ENCODE measurements at regions not wholly inside any gene's neighbourhood (a gene's known extent, or its start where the extent isn't known, plus 50 kb on each side); places are given as distances from the start of the nearest gene placed in this dataset.

DNA sequence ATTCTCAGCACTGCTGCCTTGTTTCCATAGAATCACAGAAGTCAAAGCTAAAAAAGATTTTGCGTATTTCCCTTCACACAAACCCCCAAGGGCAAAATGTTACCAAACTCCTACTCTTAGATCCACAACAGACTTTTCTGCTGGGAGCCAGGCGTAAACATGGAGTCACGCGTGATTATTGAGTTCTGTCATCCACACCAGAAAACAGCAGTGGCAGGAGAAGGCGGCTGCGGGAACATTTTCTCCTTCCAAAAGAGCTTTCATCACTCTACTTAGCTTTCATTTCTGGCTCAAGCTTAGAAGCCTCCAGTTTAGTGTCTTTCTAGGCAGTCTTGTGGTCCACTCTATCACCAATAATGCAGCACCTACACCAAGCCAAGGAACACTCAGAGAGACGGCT, 712.9 kb upstream of the NRP1 start:
- Histone ChIP-seq H3K4me1 (ENCODE audit: control insufficient read depth, extremely low read depth, insufficient read depth, low read length) (no peaks in the 10 kb centered on the region), H3K9me1 (ENCODE audit: control insufficient read depth, extremely low read depth, insufficient read depth, low read length) (no peaks in the 10 kb centered on the region), H3K4me2 (ENCODE audit: control insufficient read depth, extremely low read depth, insufficient read depth, low read depth, low read length) (no peak overlapping the region), H4K20me1 (ENCODE audit: control insufficient read depth, extremely low read depth, insufficient read depth, low read length) (no peaks in the 10 kb centered on the region), H3K9ac (ENCODE audit: control insufficient read depth, extremely low read depth, insufficient read depth, low read length) (no peak overlapping the region), H3K9me3 (ENCODE audit: control insufficient read depth, low read depth, low read length) (no peaks in the 10 kb centered on the region), H3K27ac (ENCODE audit: control insufficient read depth, insufficient read depth, low read length) (no peak overlapping the region), H3K79me2 (ENCODE audit: control insufficient read depth, insufficient read depth, low read length) (no peaks in the 10 kb centered on the region), H3K36me3 (ENCODE audit: control insufficient read depth in 2 of 2, extremely low read depth in 1 of 2, insufficient read depth in 2 of 2, low read length in 2 of 2) (no peaks in the 10 kb centered on the region), H3K4me3 (ENCODE audit: control insufficient read depth in 2 of 3, extremely low read depth in 1 of 3, insufficient read depth in 2 of 3, low read depth in 1 of 3, low read length in 3 of 3) (no peak overlapping the region), H3K27me3 (ENCODE audit: control insufficient read depth, extremely low read depth, insufficient read depth, low read length) (peaks cover 5% of the 10 kb centered on the region), H2AFZ (ENCODE audit: control insufficient read depth, low read length) (no peak overlapping the region)
- FAIRE-seq, result no peak
- TF ChIP-seq, protein P1, sequence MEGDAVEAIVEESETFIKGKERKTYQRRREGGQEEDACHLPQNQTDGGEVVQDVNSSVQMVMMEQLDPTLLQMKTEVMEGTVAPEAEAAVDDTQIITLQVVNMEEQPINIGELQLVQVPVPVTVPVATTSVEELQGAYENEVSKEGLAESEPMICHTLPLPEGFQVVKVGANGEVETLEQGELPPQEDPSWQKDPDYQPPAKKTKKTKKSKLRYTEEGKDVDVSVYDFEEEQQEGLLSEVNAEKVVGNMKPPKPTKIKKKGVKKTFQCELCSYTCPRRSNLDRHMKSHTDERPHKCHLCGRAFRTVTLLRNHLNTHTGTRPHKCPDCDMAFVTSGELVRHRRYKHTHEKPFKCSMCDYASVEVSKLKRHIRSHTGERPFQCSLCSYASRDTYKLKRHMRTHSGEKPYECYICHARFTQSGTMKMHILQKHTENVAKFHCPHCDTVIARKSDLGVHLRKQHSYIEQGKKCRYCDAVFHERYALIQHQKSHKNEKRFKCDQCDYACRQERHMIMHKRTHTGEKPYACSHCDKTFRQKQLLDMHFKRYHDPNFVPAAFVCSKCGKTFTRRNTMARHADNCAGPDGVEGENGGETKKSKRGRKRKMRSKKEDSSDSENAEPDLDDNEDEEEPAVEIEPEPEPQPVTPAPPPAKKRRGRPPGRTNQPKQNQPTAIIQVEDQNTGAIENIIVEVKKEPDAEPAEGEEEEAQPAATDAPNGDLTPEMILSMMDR (optimal IDR thresholded peaks at IDR 0.05 in 1 of 3, IDR thresholded peaks at IDR 0.05 in 1 of 3, conservative IDR thresholded peaks at IDR 0.05 in 1 of 3; ENCODE audit: extremely low read depth in 1 of 3, insufficient read depth in 2 of 3, low read length in 3 of 3), result no peak
- no peak for TF ChIP-seq EZH2 (IDR thresholded peaks at IDR 0.05; ENCODE audit: low read length)
- dilution Hi-C loops (cut with MboI; ENCODE audit: extremely low pct_ligation_motif_present, low sequenced_read_pairs), result no loop called here
- DNase-seq (ENCODE audit: low read depth, low spot score), result no peak

DNA sequence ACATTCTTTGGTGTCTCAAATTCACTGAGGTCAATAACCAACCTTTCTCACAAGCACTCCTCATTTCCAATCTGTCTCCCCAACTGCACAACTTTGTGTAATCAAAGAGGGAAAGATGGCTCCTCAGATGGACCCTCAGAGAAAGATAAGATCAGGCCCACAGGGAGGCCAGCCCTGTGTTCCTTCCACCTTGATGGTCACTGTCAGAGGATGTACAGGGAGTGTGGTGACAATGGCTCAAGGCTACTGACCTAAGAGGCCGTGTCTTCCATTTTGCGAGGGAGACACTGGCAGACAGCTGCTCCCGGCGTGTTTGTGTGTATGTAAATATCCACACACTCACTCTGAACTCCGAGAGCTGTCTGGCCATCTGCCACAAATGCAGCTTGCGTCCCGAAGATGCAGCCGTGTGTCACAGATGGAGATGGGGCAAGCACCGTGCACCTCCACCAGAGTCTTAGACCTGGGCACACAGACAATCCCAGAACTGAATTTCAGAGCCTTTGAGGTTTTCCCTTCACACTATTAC, 712.1 kb upstream of the NRP1 start:
- Histone ChIP-seq H3K27me3 (ENCODE audit: control insufficient read depth, extremely low read depth, insufficient read depth, low read length) (peaks cover 5% of the 10 kb centered on the region), H3K9ac (ENCODE audit: control insufficient read depth, extremely low read depth, insufficient read depth, low read length) (no peak overlapping the region), H3K9me3 (ENCODE audit: control insufficient read depth, low read depth, low read length) (no peaks in the 10 kb centered on the region), H3K9me1 (ENCODE audit: control insufficient read depth, extremely low read depth, insufficient read depth, low read length) (no peaks in the 10 kb centered on the region), H3K27ac (ENCODE audit: control insufficient read depth, insufficient read depth, low read length) (no peak overlapping the region), H2AFZ (ENCODE audit: control insufficient read depth, low read length) (no peak overlapping the region), H3K4me2 (ENCODE audit: control insufficient read depth, extremely low read depth, insufficient read depth, low read depth, low read length) (no peak overlapping the region), H3K4me1 (ENCODE audit: control insufficient read depth, extremely low read depth, insufficient read depth, low read length) (no peaks in the 10 kb centered on the region), H3K4me3 (ENCODE audit: control insufficient read depth in 2 of 3, extremely low read depth in 1 of 3, insufficient read depth in 2 of 3, low read depth in 1 of 3, low read length in 3 of 3) (no peak overlapping the region), H3K79me2 (ENCODE audit: control insufficient read depth, insufficient read depth, low read length) (no peaks in the 10 kb centered on the region), H4K20me1 (ENCODE audit: control insufficient read depth, extremely low read depth, insufficient read depth, low read length) (no peaks in the 10 kb centered on the region), H3K36me3 (ENCODE audit: control insufficient read depth in 2 of 2, extremely low read depth in 1 of 2, insufficient read depth in 2 of 2, low read length in 2 of 2) (no peaks in the 10 kb centered on the region)
- TF ChIP-seq, protein P1 (optimal IDR thresholded peaks at IDR 0.05 in 1 of 3, IDR thresholded peaks at IDR 0.05 in 1 of 3, conservative IDR thresholded peaks at IDR 0.05 in 1 of 3; ENCODE audit: extremely low read depth in 1 of 3, insufficient read depth in 2 of 3, low read length in 3 of 3), result no peak
- TF ChIP-seq EZH2 (IDR thresholded peaks at IDR 0.05; ENCODE audit: low read length), result no peak
- FAIRE-seq (no peak), DNase-seq (ENCODE audit: low read depth, low spot score) (no peak)
- dilution Hi-C loops (cut with MboI; ENCODE audit: extremely low pct_ligation_motif_present, low sequenced_read_pairs), result no loop called here

All from keratinocyte (primary cell).